ENCODE measurements at regions not wholly inside any gene's neighbourhood (a gene's known extent, or its start where the extent isn't known, plus 50 kb on each side); places are given as distances from the start of the nearest gene placed in this dataset.

DNA sequence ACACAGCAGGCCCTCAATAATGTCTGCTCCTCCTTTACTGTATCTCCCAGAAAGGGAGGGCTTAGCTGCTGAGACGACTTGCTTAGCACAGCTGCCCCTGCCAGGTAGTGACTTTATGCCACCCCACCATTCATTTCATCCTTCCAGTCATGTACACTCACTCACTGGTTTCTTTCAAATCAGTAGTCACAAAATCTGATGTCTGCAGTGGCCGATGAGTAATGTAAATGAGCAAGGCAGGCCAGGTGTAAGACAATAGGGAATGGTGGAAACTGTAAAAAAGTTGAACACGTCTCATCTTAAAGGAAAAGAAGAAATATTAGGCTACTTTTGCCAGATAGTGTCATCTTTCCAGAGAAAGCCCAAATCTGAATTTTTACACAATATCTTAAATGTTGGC is 207.6 kb upstream of the PRICKLE2 start:
- TF ChIP-seq EZH2 (IDR thresholded peaks at IDR 0.05; ENCODE audit: insufficient read depth, poor library complexity, severe bottlenecking) (no peak), EZH2phosphoT487 (IDR thresholded peaks at IDR 0.05; ENCODE audit: insufficient read depth, low read depth) (no peak)

Measured in GM23248 (cell line).